ENCODE measurements at regions not wholly inside any gene's neighbourhood (a gene's known extent, or its start where the extent isn't known, plus 50 kb on each side); places are given as distances from the start of the nearest gene placed in this dataset.
"Not testable (repeated sequence)": the region's sequence is repeated elsewhere in the genome, so short reads cannot be mapped to it uniquely, and the experiment has no call there.

- no peak for DNase-seq
These were observed 1298.8 kb downstream of the PLA2G4A start for GRCh38 chr1:188127507-188127906.

- peak; percentile 12 for DNase-seq
These were observed 1300.0 kb downstream of the PLA2G4A start for GRCh38 chr1:188128761-188129160.

GRCh38 chr1:188129856-188130838 is 1301.4 kb downstream of the PLA2G4A start:
- DNase-seq, result no peak

GRCh38 chr1:188137221-188137620 is 1308.5 kb downstream of the PLA2G4A start:
- no peak for DNase-seq

GRCh38 chr1:188140958-188141357 is 1312.2 kb downstream of the PLA2G4A start:
- no peak for DNase-seq

GRCh38 chr1:188154196-188154595 is 1325.4 kb downstream of the PLA2G4A start:
- no peak for DNase-seq

GRCh38 chr1:188154761-188155160 is 1326.0 kb downstream of the PLA2G4A start:
- no peak for DNase-seq

- DNase-seq, result no peak
These were observed 1326.5 kb downstream of the PLA2G4A start for GRCh38 chr1:188155261-188155660.

GRCh38 chr1:188164459-188164858 is 1335.7 kb downstream of the PLA2G4A start:
- DNase-seq, result no peak

- no peak for DNase-seq
These were observed 1337.9 kb downstream of the PLA2G4A start for GRCh38 chr1:188166654-188167053.

- DNase-seq, result no peak
These were observed 1341.2 kb downstream of the PLA2G4A start for GRCh38 chr1:188169971-188170370.

- no peak for DNase-seq
These were observed 1341.7 kb downstream of the PLA2G4A start for GRCh38 chr1:188170411-188170810.

- no peak for DNase-seq
These were observed 1342.2 kb downstream of the PLA2G4A start for GRCh38 chr1:188170935-188171334.

- not testable (repeated sequence) for DNase-seq
These were observed 1353.3 kb downstream of the PLA2G4A start for GRCh38 chr1:188182063-188182462.

- DNase-seq, result no peak
These were observed 1359.6 kb downstream of the PLA2G4A start for GRCh38 chr1:188188317-188188716.

GRCh38 chr1:188194916-188195315 is 1366.2 kb downstream of the PLA2G4A start:
- no peak for DNase-seq

- DNase-seq, result no peak
These were observed 1389.5 kb downstream of the PLA2G4A start for GRCh38 chr1:188218289-188218688.

GRCh38 chr1:188220051-188220450 is 1391.3 kb downstream of the PLA2G4A start:
- DNase-seq, result no peak

GRCh38 chr1:188224263-188224662 is 1395.5 kb downstream of the PLA2G4A start:
- no peak for DNase-seq

- DNase-seq, result no peak
These were observed 1397.2 kb downstream of the PLA2G4A start for GRCh38 chr1:188225975-188226374.

- no peak for DNase-seq
These were observed 1399.9 kb downstream of the PLA2G4A start for GRCh38 chr1:188228623-188229022.

GRCh38 chr1:188237573-188238348 is 1409.0 kb downstream of the PLA2G4A start:
- no peak for DNase-seq

- DNase-seq, result no peak
These were observed 1412.1 kb downstream of the PLA2G4A start for GRCh38 chr1:188240772-188241406.
